ENCODE measurements at regions not wholly inside any gene's neighbourhood (a gene's known extent, or its start where the extent isn't known, plus 50 kb on each side); places are given as distances from the start of the nearest gene placed in this dataset.

- no peak for TF ChIP-seq CTCF (IDR thresholded peaks at IDR 0.05; ENCODE audit: low read depth, low read length)
- TF ChIP-seq EZH2phosphoT487 (IDR thresholded peaks at IDR 0.05; ENCODE audit: low read depth), result no peak
These were observed 55.6 kb upstream of the ACAN start for GRCh38 chr15:88747631-88748030.

Data from OCI-LY3 (cell line).